Medulla oblongata (tissue), 1 donor: ENCODE measurements at regions not wholly inside any gene's neighbourhood (a gene's known extent, or its start where the extent isn't known, plus 50 kb on each side); places are given as distances from the start of the nearest gene placed in this dataset.

Experiments
- DNase-seq: peaks from one replicate; pipeline ENCODE4 v3.0.0-alpha.2; 2015; ENCODE audit errors: extremely low spot score

DNA sequence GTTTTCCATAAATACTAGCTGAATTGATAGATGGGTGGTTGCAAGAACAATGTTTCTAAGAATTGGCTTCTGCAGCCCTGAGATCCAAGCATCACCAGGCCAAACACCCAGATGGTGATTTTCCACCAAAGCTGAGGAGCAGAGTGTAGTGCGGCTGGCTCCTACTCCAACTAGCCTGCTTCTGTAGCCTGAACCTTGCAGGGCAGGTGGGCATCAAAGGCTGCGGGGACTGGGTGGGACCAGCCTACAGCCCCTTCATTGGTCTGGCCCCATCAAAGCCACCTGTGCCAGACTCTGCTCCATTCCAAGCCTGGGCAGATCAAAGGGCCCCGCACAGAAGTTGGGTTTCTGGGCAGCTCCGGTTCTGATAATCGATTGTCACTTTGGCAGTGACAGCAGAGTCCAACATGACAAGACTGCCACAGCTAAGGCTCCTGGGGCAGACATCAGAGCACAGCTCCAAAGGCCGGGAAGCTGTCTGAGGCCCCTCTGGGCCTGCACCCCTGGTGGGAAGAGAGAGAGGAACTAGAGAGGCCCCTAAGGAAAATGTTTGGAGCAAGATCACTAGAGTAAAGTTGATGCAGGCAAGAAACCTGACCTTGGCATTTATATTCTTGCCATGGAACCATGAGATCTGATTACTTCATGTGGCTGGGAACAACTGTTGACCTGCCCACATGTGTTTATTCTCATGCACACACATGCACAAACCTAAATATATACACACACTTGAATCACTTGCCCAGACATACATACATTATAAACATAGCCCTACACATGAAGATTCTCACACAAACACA lies 582.9 kb downstream of the INSC start:
- no peak for DNase-seq

DNA sequence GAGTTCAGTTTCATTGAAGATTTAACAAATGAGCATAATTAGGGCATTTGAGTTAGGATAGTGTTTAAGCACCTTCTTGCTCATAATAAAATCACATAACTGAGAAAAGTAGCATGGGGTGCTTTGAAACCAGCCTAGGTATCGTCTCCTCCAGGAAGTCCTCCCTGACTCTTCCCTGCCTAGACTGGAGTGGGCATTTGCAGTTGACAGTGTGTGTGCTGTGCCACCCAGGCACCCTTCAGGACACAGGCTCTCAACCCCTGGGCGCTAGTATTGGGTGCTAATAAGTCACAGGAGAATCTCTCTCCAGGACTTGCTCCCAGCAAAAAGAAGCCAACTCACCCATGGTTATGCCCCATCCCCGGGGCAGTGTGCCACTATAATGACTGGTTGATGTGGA lies 584.1 kb downstream of the INSC start:
- DNase-seq: no peak

DNA sequence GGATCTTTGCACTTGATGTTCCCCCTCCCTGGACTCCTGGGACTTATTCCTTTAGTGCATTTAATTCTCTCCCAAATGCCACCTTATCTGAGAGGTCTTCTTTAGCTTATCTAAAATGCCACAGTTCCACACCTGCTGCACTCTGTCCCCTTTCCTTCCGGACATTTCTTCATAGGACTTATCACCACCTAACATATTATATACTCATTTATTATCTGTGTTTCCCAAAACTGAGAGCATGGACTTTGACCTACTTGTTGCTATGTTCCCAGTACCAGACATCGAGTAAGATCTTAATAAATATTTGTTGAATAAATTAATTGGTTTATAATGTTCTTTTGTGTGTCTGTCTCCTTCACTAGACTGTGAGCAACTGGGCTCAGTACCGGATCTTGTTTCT lies 585.3 kb downstream of the INSC start:
- DNase-seq: no peak

DNA sequence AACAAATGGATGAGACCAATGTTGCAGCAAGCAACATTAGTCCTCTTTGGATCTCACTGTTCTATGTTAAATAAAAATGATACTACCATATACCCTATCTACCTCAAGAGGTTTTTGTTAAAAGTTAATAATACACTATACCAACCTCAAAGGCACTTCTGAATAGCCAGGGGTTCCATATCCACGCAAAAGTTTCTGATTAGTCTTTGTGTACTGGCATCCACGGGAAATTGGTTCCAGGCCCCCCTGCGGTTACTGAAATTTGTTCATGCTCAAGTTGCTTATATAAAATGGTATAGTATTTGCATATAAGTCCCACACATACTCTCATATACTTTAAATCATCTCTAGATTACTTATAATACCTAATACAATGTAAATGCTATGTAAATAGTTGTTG lies 585.7 kb downstream of the INSC start:
- no peak for DNase-seq

DNA sequence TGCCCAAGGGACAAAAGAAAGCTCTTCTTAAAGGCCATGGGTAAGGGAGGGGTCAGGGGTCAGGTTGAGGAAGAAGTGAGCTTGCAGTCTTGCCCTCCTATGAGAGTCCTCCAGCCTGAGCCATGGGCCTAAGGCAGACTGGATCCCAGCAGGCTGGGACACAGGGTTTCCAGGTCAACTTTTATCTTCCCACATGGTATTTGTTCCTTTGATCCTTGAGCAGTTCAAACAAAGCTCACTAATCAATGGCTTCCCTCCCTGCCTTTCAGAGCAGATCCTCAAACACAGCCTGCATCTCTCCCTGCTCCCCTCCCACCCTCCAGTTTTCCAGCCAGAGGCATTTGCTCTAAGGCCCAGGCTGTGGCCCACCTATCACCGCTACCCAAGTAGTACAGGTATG lies 589.3 kb downstream of the INSC start:
- DNase-seq: no peak

DNA sequence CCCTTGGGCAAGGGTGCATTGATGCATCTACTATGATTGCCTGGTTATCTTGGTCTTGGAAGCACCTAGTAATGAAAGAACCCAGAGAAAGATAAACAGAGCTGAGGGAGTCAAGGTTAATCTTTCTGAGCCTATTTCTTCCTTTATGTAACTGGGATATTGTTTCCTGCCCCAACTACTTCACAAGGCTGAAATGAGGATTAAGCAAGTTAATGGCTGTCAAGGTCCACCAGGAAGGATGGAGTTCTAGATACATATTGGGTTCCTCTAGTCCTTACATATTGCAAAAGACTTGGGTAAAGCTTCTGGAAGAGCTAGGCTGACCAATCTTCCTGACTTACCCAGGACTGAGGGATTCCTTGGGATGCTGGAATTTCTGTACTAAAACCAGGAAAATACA lies 589.8 kb downstream of the INSC start:
- DNase-seq: no peak

DNA sequence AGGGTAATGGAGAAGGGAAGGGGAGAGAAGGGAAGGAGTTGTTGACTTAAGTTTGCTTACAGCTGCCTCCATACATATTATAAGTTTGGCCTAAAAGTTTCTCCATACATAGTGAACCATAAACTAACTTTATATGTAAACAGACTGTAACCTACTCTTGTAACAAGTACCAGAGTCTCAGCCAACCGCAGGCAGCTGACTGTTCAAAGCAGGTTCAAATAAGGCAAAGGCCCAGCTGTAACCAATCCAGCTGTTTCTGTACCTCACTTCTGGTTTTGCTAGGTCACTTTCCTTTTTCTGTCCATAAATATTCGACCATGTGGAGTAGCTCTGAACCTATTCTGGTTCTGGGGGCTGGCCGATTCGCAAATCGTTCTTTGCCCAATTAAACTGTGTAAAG lies 591.2 kb downstream of the INSC start:
- DNase-seq: no peak

DNA sequence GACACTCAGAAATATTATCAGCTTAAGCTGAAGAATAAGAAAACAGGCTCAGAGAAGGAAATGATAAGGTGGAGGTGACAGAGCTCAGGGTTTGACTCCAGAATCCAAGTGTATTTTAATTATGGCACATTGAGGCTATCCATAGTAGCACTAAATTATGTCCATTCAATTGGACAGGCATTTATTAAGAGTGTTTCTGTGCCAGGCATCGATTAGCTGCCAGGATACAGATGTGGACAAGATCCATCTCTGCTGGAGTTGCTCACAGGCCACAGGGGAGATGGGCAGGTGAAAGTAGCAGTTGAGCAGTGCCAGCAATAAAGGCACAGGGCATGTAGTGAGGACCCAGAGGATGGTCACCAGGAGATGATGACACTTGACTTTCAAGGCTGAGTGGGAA lies 592.5 kb downstream of the INSC start:
- no peak for DNase-seq

DNA sequence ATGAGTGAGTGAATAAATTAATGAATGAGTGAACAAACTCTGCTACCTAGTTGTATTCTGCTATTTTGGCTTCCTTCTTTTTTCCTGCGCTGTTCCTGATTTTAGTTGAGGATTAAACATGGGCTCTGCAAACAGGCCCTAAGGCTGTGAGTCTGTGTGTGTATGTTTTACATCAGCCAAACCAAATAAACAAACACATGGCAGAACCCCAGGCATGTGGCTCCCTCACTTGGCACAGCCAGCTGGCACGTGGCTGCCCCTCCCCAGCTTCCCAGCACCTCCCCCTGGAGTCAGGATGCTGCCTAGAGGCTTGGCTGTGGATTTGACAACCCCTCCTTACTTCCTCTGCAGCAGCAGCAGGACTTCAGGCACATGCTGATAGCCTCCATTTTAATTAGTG lies 593.2 kb downstream of the INSC start:
- DNase-seq: peak; percentile 19

DNA sequence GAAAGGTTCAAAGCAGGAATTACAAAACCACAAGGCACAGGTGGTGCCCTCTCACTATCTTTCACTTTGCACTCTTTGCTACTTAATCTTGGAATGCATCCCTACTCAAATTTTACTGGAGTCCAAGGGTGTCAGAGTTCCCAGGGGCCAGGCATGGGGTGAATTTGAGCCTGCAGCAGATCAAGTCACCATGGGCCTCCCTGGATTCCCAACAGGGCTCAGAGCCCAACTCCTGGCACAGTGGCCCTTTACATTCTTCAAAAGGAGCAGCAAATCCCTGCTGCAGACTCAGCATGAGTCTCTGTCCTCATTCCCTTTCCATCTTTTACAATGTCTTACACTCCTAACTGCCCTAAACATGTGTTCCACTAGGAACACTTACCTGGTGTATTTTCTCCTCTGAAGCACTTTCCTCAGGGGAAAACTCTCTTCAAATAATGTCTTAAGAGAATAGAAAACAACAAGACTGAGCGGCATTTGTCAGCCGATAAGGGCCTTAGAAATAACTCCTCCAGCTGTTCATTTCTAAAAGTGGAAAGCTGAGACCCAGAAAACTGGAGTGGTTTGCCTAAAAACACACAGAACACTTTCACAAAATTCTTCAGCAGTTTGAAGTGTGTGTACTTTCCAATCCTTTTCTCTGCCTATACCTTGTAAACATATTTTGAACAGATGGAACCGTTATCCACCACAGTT lies 596.0 kb downstream of the INSC start:
- DNase-seq: no peak

DNA sequence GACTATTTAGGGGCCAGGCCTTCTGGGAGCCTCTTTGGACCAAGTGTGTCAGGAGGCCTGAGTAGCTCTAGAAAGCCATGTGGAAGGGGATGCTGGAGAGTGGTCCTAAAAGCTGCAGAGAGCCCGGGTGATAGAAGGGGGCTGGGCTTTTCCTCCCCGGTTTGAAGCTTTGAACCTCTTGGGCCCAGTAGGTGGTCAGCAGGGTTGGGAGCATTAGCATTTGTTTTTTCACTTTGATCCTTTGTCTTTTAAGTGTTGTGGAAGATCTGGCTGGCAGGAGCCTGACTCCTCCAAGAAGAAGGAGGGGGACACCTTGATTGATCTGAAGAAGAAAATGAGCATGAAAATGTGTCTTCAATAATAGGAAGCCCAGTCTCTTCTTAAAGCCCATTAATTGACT lies 596.6 kb downstream of the INSC start:
- DNase-seq: no peak

DNA sequence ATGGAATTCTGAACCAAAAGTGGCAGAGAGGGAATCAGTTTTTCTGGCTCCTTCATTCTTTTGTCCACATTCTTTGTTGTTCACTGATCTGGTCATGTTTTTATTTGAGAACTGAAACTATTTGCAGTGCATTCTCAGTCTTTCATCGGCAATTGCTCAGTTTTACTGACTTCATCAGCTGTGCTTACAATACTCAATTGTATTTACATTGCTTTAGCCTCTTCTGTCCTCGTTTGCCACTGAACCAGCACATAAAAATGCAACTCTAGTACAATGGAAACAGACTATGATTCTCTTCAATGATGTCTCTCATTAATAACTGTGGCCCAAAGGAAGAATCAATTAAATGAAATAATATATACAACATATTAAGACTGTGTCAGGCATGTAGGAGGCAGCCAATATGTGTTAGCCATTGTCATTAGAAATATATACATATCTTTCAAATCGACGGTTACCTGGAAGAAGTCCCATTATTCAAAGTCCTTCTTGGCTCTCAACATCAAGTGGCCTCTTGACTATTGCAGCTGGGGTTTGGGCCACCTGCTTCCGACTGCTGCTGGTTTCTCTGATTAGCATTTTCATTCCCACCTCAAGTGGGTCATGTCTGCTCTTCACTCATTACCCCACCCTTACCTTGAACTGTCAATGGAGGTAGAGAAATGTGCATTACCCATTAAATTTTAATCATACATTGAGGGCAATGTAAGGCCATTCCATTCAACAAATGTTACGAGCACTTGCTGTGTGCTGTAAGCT lies 600.1 kb downstream of the INSC start:
- peak; percentile 19 for DNase-seq

DNA sequence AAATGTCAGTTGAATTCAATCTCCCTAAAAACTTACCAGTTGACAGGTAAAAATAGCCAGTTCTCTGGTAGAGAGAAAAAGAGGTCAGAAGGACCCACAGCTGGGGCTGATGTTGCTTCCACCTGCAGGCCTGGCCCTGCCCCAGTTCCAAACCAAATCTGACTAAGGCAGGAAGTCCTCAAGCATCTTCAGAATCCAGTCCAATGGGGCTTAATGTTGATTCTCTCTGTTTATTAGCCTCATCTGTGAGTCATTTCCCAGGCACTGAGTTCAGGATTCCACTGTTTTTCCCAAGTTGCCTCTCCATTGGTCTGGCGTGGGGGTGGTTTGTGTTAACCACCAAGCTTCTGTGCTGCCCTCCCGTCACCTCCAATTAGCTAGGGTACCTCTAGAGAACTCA lies 601.8 kb downstream of the INSC start:
- no peak for DNase-seq

DNA sequence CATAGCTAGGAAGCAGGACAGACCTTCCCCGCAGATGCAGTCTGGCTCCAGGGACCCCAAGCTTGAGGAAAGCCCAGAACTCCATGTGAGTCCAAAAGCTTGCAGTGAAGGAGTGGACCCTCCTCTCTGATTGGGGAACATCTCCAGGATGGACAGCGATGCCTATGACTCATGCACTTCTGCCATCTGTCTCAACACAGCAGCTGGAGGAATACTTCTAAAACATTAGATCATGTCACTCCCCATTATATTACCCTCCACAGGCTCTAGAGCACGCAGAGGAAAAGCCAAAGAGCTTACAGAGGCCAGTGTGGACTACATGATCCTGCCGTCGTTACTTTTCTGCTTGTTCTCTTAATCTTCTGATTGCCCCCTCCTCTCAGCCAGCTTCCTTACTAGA lies 605.7 kb downstream of the INSC start:
- DNase-seq: no peak

DNA sequence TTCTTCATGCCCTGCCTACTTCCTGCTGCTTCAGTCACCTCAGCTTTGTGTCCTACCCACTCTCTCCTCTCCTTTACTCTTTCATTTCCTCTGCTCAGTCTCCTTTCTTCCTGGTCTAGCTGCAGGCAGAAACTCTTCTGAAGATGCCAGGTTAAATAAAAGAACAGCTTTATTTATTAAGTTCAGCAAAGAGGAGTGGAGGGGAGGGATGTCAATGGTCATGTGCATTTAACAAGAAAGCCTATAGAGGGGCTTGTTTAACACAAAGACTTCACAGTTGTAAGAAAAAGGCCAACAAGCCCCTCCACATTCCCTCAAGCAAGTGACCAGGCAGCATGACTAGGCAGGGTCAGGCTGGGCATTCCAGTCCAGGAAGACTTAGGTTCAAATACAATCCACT lies 609.2 kb downstream of the INSC start:
- no peak for DNase-seq

DNA sequence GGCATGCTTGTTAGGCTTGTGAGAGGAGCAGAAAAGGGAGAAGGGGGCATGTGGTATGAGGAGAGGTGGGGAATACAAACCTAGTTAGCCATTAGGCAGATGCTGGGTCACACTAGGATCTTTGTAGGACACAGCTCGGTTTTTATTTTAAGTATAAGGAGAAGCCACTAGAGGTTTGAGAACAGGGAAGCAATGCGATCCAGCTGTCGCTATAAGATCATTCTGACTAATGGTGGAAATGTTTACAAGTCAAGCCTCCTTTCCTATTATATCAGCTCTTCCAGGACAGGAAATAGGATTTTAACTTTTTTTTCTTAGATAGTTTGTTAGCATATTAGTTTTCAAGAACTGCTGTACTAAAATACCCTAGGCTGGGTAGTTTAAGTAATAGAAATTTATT lies 609.9 kb downstream of the INSC start:
- DNase-seq: no peak

DNA sequence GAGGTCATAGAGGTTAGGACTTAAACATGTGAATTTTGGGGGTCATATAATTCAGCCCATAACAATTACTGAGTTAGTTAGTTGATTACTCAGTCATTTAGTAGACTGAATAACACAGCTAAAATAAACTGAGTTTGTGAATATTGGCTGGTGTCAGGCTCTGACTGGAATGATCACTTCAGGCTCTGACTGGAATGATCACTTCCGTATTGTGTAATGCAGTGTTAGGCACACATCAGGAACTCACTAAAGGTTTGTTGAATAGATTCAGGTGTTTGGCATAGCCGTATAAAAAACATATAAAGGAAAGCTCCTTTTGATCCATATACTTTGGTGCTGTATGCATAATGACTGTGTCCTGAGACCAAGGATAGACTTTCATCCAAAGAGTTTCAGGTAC lies 610.5 kb downstream of the INSC start:
- DNase-seq: no peak

DNA sequence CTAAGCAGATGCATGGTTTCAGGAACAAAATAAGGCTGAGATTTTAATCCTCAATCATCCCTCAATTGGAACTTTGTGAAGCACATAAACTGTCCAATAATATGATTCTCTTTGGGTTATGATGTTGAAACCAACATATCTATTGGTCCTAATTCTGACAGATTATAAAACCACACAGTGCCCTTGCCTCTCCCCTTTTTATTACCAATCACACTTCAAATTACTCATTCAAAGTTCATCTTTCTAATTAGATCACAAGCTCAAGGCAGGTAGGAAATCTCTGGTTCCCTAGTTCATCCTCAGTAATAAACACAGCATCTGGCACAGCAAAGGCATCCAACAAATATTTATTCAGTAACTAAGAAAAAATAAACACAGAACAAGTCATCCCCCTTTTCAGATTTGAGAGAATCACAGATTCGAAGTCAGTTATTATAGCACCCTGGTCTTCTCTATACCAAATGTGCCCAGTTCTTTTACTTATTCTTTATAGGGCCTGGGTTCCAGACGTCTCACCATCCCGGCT lies 611.6 kb downstream of the INSC start:
- DNase-seq: no peak

DNA sequence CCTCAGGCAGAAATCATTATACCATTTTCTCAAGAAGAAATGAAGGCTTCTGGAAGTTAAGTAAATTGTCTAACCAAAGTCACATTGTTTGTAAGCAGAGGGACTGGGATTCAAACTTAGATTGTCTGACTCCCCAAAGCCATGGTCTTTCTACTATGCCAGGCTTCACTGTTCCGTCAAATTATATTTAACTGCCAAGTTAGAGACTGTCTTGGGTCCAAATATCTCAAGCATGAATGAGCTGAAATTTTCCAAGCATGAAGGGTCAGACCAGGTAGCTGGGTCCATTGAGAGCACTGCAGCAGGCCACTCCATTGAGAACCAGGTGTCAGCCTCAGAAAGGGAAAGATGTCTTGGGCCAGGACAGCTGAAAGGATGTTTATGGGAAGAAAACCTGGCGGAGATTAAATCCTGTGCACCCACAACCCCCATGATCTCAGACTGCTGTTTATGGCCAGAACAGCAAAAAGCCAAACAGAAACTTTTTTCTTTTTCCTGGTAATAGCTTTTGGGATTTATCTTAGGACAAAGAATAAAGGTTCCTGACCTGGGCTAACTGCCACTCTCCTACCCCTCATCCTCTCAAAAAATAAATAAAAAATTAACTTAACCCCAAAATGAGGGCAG lies 612.3 kb downstream of the INSC start:
- no peak for DNase-seq

DNA sequence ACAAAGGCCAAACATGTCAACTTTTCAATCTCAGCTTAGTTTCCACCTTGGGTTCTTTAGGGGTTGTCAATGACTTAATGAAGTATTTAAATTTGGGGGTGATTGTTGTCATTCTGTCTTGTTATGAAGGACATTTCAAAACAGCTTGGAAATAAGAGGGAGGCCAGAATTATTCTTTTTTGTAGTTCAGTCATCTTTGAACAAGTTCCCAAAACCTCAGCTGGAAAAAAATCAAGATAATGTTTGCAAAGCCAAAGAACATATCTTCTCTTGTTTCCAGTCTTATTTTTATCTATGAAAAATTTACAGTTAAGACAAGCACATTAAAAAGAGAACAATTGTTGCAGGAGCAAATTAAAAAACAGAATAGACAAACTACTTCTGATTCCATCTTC lies 612.8 kb downstream of the INSC start:
- DNase-seq: no peak

DNA sequence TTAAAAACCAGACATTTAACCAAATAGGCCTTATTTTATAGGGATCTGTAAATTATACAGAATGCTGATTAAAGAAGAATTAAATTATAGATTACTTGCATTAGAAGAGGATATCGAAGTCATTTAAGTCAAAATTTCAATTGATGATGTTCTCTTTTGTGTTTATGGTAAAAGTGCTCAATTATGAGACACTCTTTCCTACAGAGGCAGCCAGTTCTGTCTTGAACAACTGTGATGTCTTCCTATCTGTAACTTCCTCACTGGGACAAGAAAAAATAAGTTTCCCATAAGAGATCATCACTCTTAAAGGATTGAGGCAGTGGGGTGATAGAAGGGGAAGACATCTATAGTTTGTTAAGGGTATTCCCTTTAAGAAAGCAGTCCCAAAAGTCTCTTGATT lies 613.5 kb downstream of the INSC start:
- no peak for DNase-seq
